T-helper 1 cell treated with Interleukin-12 subunit alpha and Interleukin-12 subunit beta and Interleukin-4 antibody, amounts not matched to agents 30 μg/mL and 1 μg/mL, for 36 hours (primary cell): ENCODE measurements at regions not wholly inside any gene's neighbourhood (a gene's known extent, or its start where the extent isn't known, plus 50 kb on each side); places are given as distances from the start of the nearest gene placed in this dataset.

ENCODE experiments used
- H3K27ac Mint-ChIP-seq: one replicate; pipeline ENCODE4 v1.8.0; 2021; ENCODE audit warnings: mild to moderate bottlenecking, mixed read lengths
- H3K27me3 Mint-ChIP-seq: one replicate; pipeline ENCODE4 v1.8.0; 2021; ENCODE audit warnings: low read depth, mixed read lengths
- H3K36me3 Mint-ChIP-seq: one replicate; pipeline ENCODE4 v1.8.0; 2021; ENCODE audit warnings: low read depth, mixed read lengths
- H3K4me1 Mint-ChIP-seq: one replicate; pipeline ENCODE4 v1.8.0; 2021; ENCODE audit warnings: low read depth, mixed read lengths
- H3K4me3 Mint-ChIP-seq: one replicate; pipeline ENCODE4 v1.8.0; 2021; ENCODE audit warnings: mild to moderate bottlenecking, moderate library complexity, mixed read lengths
- H3K9me3 Mint-ChIP-seq: one replicate; pipeline ENCODE4 v1.8.0; 2021; ENCODE audit warnings: mixed read lengths

DNA sequence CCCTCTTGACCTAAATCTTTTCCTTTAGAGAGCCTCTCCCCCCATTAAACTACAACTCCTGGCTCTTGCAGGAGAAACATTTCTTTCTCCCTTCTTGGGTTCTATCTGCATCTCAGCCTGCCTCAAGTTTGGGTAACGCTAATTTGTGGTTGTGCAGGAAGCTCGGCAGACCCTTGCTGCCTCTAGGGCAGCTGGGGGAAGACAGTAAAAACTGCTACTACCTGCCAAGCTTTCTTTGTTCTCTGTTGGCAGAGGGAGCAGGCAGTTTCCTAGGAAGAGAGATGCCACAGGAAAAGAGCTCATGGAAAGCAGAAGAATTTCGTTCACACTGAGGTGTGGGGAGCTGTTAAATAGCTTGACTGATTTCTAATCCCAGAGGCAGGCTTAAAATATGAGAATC, 555.6 kb upstream of the IGFBP7 start:
- H3K27ac Mint-ChIP-seq, result no peak overlapping the region
- no peak overlapping the region for H3K4me3 Mint-ChIP-seq
- H3K36me3 Mint-ChIP-seq, result no peaks in the 10 kb centered on the region
- H3K9me3 Mint-ChIP-seq, result no peaks in the 10 kb centered on the region
- no peaks in the 10 kb centered on the region for H3K27me3 Mint-ChIP-seq
- no peaks in the 10 kb centered on the region for H3K4me1 Mint-ChIP-seq

DNA sequence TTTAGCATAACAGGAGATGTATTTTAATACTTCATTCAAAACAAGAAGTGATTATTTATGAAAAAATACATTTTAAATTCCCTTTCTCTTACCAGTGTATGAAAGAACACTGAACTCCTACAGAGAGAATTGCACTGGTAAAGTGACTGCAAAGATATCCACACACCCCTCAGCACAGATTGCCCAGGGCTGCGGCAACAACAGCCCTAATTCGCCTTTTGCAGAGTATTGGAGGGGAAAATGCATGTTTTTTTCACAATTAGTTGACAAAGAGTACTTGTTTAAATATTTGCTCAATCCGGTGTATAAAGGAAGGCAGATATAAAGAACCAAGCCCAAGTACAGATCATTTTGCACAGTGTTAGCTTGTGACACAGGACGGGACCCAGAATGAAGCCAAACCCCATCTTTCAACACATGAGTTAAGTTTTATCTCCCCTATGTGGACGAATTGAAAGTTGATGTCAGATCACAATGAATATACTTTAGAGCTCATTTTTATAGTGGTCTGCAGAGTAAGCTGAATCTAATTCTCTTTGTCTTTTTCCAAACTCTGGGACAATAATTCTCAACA, 551.4 kb upstream of the IGFBP7 start:
- Mint-ChIP-seq H3K27me3 (no peaks in the 10 kb centered on the region), H3K4me3 (no peak overlapping the region), H3K36me3 (no peaks in the 10 kb centered on the region), H3K4me1 (no peaks in the 10 kb centered on the region), H3K27ac (no peak overlapping the region), H3K9me3 (no peaks in the 10 kb centered on the region)

DNA sequence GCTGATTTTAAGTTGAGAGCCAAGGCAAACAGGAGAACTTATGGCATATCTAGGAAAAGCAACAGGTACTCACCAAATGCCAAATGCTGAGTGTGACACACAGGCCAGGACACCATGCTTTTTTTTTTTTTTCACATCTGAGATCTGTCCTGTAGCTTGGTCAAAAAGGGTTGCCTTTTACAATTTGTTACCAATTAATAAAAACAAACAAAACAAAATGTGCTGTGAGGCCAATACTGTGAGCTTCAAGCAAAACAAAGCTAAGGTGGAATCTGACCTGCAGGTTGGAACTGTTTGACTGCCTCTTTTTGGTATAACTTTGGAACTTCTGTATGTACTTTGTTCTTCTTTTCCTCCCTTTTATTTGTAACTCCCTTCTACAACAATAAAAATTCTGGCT, 548.5 kb upstream of the IGFBP7 start:
- H3K36me3 Mint-ChIP-seq, result no peaks in the 10 kb centered on the region
- no peak overlapping the region for H3K4me3 Mint-ChIP-seq
- no peak overlapping the region for H3K27ac Mint-ChIP-seq
- H3K27me3 Mint-ChIP-seq, result no peaks in the 10 kb centered on the region
- no peaks in the 10 kb centered on the region for H3K4me1 Mint-ChIP-seq
- no peaks in the 10 kb centered on the region for H3K9me3 Mint-ChIP-seq

DNA sequence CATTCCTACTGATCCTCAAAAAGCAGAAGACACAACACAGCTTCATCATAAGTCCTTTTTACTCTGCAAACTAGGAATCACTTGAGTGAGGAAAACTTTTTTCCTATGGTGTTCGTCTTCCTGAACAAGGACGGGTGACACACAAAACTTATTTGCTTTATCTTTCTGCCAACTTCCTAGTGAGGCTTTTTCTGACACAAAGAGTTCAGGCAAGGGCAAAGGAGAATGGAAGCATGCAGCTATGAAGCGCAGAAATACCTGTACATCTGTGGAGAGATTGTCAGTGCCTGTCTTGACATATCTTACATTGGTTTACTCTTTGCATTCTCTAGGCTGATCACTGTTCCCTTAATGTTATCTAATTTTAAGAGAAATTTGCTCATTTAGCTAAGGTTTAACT, 548.0 kb upstream of the IGFBP7 start:
- no peaks in the 10 kb centered on the region for H3K27me3 Mint-ChIP-seq
- H3K27ac Mint-ChIP-seq, result no peak overlapping the region
- H3K36me3 Mint-ChIP-seq, result no peaks in the 10 kb centered on the region

DNA sequence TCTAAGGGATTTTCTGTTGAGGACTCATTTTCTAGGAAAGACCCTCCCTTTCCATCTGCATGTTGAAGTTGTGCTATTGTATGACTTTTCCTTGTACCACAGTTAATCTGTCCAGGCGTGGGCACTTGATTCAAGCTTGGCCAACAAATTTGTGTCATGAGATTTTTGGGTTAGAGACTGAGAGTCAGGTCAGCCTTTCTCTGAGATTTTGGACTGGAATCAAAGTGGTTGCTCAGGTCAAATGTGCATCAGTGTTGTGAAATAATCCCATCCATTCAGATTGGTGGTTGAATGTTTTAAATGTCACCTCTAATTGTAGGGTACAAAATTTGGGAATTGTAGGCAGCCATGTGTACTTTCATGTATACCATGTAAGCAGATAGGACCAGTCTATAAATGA, 545.2 kb upstream of the IGFBP7 start:
- H3K36me3 Mint-ChIP-seq, result no peaks in the 10 kb centered on the region
- no peaks in the 10 kb centered on the region for H3K4me1 Mint-ChIP-seq
- no peaks in the 10 kb centered on the region for H3K27me3 Mint-ChIP-seq
- H3K4me3 Mint-ChIP-seq, result no peak overlapping the region
- H3K27ac Mint-ChIP-seq, result no peak overlapping the region
- H3K9me3 Mint-ChIP-seq, result no peaks in the 10 kb centered on the region

More for the DNA sequence above, 548.0 kb upstream of the IGFBP7 start:
- Mint-ChIP-seq H3K4me3 (no peak overlapping the region), H3K4me1 (no peaks in the 10 kb centered on the region), H3K9me3 (no peaks in the 10 kb centered on the region)

DNA sequence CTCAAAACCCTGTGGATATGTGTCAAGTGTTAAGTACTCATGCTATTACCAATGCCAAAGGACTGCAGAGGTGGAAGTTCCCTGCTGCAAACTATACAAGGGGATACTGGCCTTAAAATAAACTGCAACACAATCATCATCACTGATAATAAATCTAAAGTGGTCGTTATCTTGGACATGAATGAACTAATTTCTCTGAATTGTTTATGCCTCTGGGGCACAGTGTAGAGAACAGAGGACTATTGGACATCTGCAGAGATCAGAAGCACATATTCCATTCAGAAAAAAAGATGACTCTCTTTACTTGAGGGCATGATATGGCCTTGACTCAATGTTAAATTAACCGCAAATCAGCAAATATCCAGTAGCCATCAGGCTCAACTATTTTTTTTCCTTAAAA, 542.6 kb upstream of the IGFBP7 start:
- Mint-ChIP-seq H3K9me3 (no peaks in the 10 kb centered on the region), H3K4me1 (no peaks in the 10 kb centered on the region), H3K4me3 (no peak overlapping the region), H3K36me3 (no peaks in the 10 kb centered on the region), H3K27me3 (no peaks in the 10 kb centered on the region), H3K27ac (no peak overlapping the region)

DNA sequence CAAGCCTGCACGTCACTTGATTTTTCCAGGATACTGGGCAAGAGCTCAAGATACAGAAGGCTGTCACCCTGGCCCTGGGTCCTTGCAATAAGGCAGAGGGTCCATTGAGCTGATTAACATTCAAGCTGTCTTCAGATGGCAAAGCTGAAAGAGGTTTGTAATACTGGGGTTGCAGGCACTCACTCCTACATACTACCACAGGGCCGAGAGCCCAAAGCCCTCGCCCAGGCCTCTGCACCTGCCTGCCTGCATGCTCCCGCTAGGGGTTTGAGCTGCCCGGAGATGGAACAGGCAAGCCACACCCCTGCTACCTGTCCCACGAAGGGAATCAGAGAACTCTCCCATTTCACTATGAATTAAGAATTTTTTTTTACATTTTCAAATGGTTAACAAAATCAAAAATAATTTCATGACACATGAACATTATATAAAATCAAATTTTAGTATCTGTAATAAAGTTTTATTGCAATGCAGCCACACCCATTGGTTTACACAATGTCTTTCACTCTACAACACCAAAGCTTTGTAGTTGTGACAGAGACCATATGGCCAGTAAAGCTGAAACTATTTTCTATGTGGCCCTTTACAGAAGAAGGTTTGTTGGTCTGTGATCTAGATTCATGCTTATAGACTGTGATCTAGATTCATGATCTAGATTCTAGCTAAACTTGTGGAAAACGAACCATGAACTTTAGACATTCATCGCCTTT, 530.4 kb upstream of the IGFBP7 start:
- no peaks in the 10 kb centered on the region for H3K27me3 Mint-ChIP-seq

DNA sequence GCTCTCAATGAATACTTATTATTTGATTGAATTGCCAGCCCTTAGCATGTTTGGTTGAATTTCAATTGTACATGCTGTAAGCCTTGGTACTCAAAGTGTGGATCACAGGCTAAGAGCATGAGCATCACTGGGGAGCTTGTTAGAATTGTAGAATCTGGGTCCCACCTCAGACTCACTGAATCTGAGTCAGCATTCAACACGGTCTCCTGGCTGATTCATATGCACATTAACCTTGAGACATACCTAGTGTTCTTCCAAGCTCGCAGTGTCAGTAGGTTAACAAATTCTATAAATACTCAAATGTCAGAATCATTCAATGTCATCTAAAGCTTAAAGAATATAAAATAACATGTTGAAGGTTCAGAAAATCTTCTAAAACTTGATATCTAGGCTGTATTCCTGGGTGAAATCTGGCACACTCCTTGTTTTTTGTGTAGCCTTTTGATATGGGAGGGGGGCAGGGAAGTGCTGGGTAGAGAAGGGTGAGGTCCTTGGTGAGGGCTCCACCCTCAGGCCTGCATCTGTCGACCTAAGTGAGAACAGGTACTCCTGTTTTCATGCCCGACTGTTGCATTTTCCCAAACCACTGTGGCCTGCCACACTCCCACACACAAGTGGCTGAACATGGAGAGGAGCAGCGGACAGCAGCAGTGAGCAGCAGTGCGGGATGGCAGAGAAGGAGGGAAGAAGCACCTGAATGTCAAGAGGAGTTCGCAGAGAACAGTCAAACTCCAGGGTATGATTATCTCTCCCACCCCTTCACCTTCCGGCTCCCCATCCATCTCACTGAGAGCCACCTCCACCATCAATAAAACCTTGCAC, 529.6 kb upstream of the IGFBP7 start:
- Mint-ChIP-seq H3K9me3 (no peaks in the 10 kb centered on the region), H3K27ac (no peak overlapping the region), H3K36me3 (no peaks in the 10 kb centered on the region), H3K4me1 (no peaks in the 10 kb centered on the region), H3K4me3 (no peak overlapping the region), H3K27me3 (no peaks in the 10 kb centered on the region)

More for the DNA sequence above, 530.4 kb upstream of the IGFBP7 start:
- no peaks in the 10 kb centered on the region for H3K9me3 Mint-ChIP-seq
- H3K36me3 Mint-ChIP-seq, result no peaks in the 10 kb centered on the region
- H3K4me1 Mint-ChIP-seq, result no peaks in the 10 kb centered on the region
- H3K4me3 Mint-ChIP-seq, result no peak overlapping the region
- H3K27ac Mint-ChIP-seq, result no peak overlapping the region

DNA sequence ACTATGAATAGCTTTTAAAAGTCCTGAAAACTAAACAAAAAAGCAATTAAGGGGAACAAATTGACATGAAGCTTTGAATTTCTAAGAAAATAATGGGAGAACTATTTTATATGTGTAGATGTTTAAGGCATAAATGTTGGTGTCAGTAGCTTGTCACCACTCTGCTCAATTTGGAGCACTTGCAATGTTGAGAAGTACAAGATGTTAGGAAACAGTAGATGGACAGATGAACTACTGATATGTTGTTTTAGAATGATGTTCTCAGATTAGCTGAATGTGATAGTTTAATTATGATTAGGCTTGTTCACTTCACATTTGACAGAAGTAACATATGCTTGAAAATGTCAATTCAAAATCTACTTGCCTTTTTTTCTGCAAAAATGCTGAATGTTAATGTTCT, 525.7 kb upstream of the IGFBP7 start:
- Mint-ChIP-seq H3K27me3 (no peaks in the 10 kb centered on the region), H3K27ac (no peak overlapping the region), H3K4me1 (no peaks in the 10 kb centered on the region), H3K36me3 (no peaks in the 10 kb centered on the region), H3K4me3 (no peak overlapping the region), H3K9me3 (no peaks in the 10 kb centered on the region)

DNA sequence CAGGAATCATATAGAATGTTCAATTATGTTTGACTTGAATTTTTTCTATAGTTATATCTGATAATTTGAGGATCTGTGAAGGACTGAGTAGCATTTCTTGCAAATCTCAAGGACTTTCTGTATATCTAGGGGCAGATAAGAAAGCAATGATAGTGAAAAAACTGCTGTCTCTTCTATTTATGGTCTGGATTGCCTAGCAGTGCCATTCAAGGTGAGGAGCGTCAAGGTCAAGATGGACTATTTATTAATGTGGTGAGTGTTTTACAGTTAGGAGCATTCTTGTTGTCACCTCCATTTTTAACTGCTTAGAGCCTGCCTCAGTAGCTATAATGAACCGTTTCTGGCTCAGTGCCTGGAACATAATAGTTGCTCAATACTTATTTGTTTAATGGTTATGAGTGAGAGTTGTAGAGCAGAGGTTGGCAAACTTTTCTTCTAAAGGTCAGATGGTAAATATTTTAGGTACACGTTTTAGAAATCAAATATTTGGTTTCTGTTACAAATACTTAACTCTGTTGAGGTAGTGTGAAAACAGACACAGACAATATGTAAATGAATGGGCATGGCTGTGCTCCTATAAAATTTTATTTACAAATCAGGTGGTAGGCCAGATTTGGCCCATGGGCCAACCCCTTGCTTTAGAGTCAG, 523.2 kb upstream of the IGFBP7 start:
- no peak overlapping the region for H3K4me3 Mint-ChIP-seq
- no peaks in the 10 kb centered on the region for H3K4me1 Mint-ChIP-seq
- no peaks in the 10 kb centered on the region for H3K9me3 Mint-ChIP-seq
- H3K27ac Mint-ChIP-seq, result no peak overlapping the region
- no peaks in the 10 kb centered on the region for H3K27me3 Mint-ChIP-seq
- H3K36me3 Mint-ChIP-seq, result no peaks in the 10 kb centered on the region

DNA sequence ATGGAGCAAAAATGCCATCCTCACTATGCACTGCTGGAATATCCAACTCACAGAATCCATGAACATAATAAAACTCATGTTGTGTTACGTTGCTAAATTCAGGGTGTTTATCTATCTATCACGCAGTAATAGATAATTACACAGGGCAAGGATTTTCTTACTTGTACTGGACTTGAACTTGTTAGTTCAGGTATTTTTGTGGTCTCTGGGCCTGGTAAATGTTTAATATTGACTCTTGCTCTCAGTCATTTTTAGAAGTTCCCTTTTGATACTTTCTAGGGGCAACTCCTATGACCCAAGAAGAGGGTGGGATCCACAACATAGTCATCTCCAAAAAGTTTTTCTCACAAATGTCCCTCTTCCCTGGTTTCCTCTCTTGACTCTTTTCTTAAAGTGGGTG, 522.4 kb upstream of the IGFBP7 start:
- Mint-ChIP-seq H3K27me3 (no peaks in the 10 kb centered on the region), H3K36me3 (no peaks in the 10 kb centered on the region), H3K27ac (no peak overlapping the region), H3K4me1 (no peaks in the 10 kb centered on the region), H3K9me3 (peaks cover 5% of the 10 kb centered on the region), H3K4me3 (no peak overlapping the region)

DNA sequence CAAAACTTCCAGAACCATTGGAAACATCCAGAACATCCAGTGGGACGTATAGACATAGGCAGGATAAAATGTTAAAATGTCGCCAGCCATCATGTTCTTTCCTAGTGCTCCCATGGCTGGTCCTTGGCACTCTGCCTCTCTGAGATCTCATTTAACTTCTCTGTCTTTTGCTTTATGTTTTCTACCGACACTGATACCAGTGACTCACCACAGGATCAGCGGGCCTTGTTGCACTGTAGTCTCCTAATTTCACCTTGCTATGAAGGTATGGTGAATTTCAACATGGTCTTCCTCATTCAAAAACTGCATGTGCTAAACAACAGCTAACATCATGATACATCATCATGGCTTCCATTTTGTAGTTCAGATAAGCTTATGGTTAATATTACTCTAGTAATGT, 521.0 kb upstream of the IGFBP7 start:
- Mint-ChIP-seq H3K27me3 (no peaks in the 10 kb centered on the region), H3K27ac (no peak overlapping the region), H3K4me3 (no peak overlapping the region), H3K4me1 (no peaks in the 10 kb centered on the region), H3K36me3 (no peaks in the 10 kb centered on the region), H3K9me3 (peaks cover 5% of the 10 kb centered on the region)

DNA sequence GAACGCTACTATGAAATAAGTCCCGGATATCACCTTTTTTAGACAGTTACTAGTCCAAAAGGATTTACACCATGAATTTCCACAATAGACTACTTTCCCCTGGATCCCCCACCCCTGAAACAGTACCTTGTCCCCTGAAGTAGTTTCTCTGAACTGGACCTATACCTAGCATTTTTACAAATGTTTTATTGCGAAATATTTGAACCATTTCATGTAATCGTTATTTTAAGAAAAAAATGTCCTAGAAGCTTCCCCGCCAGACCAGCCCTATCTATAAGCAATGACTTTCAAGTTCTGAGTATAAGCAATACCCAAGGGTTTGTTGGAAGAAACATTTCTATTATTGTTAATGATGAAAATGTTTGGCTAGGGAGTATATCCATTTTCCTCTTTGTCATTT, 517.8 kb upstream of the IGFBP7 start:
- Mint-ChIP-seq H3K36me3 (no peaks in the 10 kb centered on the region), H3K27me3 (no peaks in the 10 kb centered on the region), H3K9me3 (peaks cover 11% of the 10 kb centered on the region), H3K4me1 (no peaks in the 10 kb centered on the region), H3K4me3 (no peak overlapping the region), H3K27ac (no peak overlapping the region)

DNA sequence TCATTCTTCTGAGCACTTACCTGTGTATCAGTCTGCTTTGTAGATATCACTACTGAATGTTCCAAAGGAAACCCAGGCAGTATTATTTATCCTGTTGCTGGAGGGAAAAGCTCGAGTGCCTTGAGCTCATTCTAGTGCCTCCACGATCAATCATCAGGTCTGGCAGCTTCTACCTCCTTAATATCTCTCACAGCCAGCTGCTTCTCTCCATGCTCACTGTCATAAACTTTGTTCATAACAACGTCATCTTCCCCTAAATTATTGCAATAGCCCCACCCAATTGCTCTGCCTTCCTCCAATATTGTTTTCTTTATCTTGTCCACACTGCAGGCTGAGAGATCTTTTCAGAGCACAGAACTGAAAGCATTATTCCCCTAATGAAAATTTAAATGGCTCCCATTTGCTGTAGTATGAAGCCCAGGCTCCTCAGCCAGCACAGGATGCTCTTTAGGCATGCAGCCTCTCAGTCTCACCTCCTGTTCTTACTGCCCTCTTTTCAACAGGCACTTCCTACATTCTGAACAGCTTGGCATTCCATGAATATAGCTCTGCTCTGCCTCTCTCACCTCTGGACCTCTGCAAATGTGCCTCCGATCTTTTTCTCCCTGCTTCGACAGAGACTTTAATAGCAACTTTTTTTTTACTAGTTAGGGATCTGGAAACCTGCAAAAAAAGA, 504.2 kb upstream of the IGFBP7 start:
- no peaks in the 10 kb centered on the region for H3K4me1 Mint-ChIP-seq
- no peaks in the 10 kb centered on the region for H3K27me3 Mint-ChIP-seq
- no peaks in the 10 kb centered on the region for H3K9me3 Mint-ChIP-seq
- H3K4me3 Mint-ChIP-seq, result no peak overlapping the region
- H3K36me3 Mint-ChIP-seq, result no peaks in the 10 kb centered on the region
- H3K27ac Mint-ChIP-seq, result no peak overlapping the region
